Parathyroid adenoma (tissue), 2 donors: ENCODE measurements at regions not wholly inside any gene's neighbourhood (a gene's known extent, or its start where the extent isn't known, plus 50 kb on each side); places are given as distances from the start of the nearest gene placed in this dataset.
"Not testable (repeated sequence)": the region's sequence is repeated elsewhere in the genome, so short reads cannot be mapped to it uniquely, and the experiment has no call there.

Source experiments
- H2AFZ ChIP-seq: fragments of 300-600 bp; sonication (generic); one replicate; pipeline ENCODE4 v1.7.0; 2017; ENCODE audit warnings: antibody characterized with exemption, mild to moderate bottlenecking
- H3K27ac ChIP-seq: fragments of 300-600 bp; sonication (generic); one replicate; pipeline ENCODE4 v1.7.0; 2017
- H3K27me3 ChIP-seq: fragments of 300-600 bp; sonication (generic); one replicate; pipeline ENCODE4 v1.7.0; 2017; ENCODE audit warnings: low read length; ENCODE audit not compliant: control insufficient read depth, insufficient read depth
- H3K36me3 ChIP-seq: fragments of 300-600 bp; sonication (generic); one replicate; pipeline ENCODE4 v1.7.0; 2017; ENCODE audit warnings: low read length; ENCODE audit not compliant: control insufficient read depth, insufficient read depth
- H3K4me1 ChIP-seq: fragments of 300-600 bp; sonication (generic); one replicate; pipeline ENCODE4 v1.7.0; 2017; ENCODE audit warnings: control low read depth
- H3K4me2 ChIP-seq: fragments of 300-600 bp; sonication (generic); one replicate; pipeline ENCODE4 v1.7.0; 2017; ENCODE audit warnings: low read length
- H3K4me3 ChIP-seq: fragments of 300-600 bp; sonication (generic); one replicate; pipeline ENCODE4 v1.7.0; 2017; ENCODE audit warnings: low read depth, low read length
- H3K79me2 ChIP-seq: fragments of 300-600 bp; sonication (generic); one replicate; pipeline ENCODE4 v1.7.0; 2017; ENCODE audit warnings: control low read depth
- H3K9ac ChIP-seq: fragments of 300-600 bp; sonication (generic); one replicate; pipeline ENCODE4 v1.7.0; 2017; ENCODE audit warnings: mild to moderate bottlenecking
- H3K9me3 ChIP-seq: fragments of 300-600 bp; sonication (generic); one replicate; pipeline ENCODE4 v1.7.0; 2017; ENCODE audit warnings: low read length; ENCODE audit not compliant: control insufficient read depth
- TF ChIP-seq, protein P1 (sequence below): fragments of 300-600 bp; sonication (generic); IDR thresholded peaks from one replicate; pipeline ENCODE4 v1.7.0; 2017; ENCODE audit warnings: antibody characterized with exemption, mild to moderate bottlenecking
- donor health status: primary hyperparathyroidism.

DNA sequence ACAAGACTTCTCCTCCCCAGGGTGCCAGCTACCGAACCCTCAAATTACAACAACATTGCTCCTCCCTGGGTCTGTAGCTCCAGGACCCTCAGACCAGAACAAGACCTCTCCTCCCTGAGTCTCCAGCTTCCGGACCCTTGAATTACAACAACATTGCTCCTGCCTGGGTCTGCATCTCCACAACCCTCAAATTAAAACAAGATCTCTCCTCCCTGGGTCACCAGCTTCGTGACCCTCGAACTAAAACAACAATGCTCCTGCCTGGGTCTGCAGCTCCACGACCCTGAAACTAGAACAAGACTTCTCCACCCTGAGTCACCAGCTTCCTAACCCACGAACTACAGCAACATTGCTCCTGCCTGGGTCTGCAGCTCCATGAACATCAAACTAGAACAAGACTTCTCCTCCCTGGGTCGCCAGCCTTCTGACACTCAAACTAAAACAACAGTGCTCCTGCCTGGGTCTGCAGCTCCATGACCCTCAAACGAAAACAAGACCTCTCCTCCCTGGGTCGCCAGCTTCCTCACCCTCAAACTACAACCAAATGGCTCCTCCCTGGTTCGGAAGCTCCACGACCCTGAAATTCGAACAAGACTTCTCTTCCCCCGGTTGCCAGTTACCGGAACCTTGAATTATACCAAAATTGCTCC is 324.5 kb downstream of the PREX1 start:
- TF ChIP-seq, protein P1, sequence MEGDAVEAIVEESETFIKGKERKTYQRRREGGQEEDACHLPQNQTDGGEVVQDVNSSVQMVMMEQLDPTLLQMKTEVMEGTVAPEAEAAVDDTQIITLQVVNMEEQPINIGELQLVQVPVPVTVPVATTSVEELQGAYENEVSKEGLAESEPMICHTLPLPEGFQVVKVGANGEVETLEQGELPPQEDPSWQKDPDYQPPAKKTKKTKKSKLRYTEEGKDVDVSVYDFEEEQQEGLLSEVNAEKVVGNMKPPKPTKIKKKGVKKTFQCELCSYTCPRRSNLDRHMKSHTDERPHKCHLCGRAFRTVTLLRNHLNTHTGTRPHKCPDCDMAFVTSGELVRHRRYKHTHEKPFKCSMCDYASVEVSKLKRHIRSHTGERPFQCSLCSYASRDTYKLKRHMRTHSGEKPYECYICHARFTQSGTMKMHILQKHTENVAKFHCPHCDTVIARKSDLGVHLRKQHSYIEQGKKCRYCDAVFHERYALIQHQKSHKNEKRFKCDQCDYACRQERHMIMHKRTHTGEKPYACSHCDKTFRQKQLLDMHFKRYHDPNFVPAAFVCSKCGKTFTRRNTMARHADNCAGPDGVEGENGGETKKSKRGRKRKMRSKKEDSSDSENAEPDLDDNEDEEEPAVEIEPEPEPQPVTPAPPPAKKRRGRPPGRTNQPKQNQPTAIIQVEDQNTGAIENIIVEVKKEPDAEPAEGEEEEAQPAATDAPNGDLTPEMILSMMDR, result no peak
- Histone ChIP-seq H2AFZ (no peak overlapping the region), H3K27me3 (no peaks in the 10 kb centered on the region), H3K79me2 (no peaks in the 10 kb centered on the region), H3K4me3 (no peak overlapping the region), H3K36me3 (no peaks in the 10 kb centered on the region), H3K4me1 (no peaks in the 10 kb centered on the region), H3K9me3 (no peaks in the 10 kb centered on the region), H3K9ac (no peak overlapping the region), H3K4me2 (no peak overlapping the region), H3K27ac (no peak overlapping the region)

DNA sequence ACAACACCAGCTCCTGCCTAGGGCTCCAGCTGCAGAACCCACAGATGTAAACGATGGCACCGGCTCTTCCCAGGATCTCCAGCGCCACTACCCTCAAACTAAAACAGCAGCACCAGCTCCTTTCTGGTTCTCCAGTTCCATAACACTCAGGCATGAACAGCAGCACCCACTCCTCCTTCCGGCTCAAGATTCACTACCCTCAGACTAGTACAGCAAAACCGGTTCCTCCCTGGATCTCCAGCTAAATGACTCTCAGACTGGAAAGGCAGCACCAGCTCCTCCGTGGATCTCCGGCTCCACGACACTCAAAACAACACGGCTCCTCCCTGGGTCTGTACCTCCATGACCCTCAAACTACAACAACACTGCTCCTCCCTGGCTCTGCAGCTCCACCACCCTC is 325.0 kb downstream of the PREX1 start:
- Histone ChIP-seq H3K9ac (no peak overlapping the region), H3K27ac (no peak overlapping the region), H3K4me1 (no peaks in the 10 kb centered on the region), H3K4me2 (no peak overlapping the region), H2AFZ (no peak overlapping the region), H3K79me2 (no peaks in the 10 kb centered on the region), H3K36me3 (no peaks in the 10 kb centered on the region), H3K4me3 (no peak overlapping the region), H3K9me3 (no peaks in the 10 kb centered on the region), H3K27me3 (no peaks in the 10 kb centered on the region)
- TF ChIP-seq, protein P1, result no peak

DNA sequence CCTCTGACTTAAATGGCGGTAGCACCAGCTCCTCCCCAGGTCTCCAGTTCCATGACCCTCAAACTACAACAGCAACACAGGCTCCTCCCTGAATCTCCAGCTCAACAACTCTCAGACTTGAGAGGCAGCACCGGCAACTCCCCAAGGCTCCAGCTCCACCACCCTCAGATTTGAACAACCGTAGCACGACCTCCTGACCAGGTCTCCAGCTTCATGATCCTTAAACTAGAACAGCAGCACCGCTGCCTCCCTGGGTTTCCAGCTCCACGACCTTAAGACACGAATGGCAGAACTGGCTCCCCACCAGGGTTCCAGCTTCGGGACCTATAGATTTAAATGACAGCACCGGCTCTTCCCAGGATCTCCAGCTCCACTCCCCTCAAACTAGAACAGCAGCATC is 325.8 kb downstream of the PREX1 start:
- H3K4me3 ChIP-seq, result no peak overlapping the region
- H3K27ac ChIP-seq, result no peak overlapping the region
- no peak overlapping the region for H3K9ac ChIP-seq
- TF ChIP-seq, protein P1, result no peak
- no peaks in the 10 kb centered on the region for H3K36me3 ChIP-seq
- no peak overlapping the region for H2AFZ ChIP-seq
- H3K79me2 ChIP-seq, result no peaks in the 10 kb centered on the region
- H3K27me3 ChIP-seq, result no peaks in the 10 kb centered on the region
- H3K4me1 ChIP-seq, result no peaks in the 10 kb centered on the region
- H3K9me3 ChIP-seq, result no peaks in the 10 kb centered on the region
- H3K4me2 ChIP-seq, result no peak overlapping the region

DNA sequence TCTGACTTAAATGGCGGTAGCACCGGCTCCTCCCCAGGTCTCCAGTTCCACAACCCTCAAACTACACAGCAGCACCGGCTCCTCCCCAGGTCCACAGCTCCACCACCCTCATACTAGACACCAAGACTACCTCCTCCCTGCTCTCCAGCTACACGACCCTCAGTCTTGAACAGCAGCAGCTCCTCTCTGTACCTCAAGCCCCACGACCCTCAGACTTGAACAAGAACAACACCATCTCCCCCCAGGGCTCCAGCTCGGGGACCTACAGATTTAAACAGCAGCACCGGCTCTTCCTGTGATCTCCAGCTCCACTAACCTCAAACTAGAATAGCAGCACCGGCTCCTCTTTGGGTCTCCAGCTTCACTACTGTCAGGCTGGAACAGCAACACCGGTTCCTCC is 326.9 kb downstream of the PREX1 start:
- H3K9me3 ChIP-seq, H2AFZ ChIP-seq: not testable (repeated sequence)

DNA sequence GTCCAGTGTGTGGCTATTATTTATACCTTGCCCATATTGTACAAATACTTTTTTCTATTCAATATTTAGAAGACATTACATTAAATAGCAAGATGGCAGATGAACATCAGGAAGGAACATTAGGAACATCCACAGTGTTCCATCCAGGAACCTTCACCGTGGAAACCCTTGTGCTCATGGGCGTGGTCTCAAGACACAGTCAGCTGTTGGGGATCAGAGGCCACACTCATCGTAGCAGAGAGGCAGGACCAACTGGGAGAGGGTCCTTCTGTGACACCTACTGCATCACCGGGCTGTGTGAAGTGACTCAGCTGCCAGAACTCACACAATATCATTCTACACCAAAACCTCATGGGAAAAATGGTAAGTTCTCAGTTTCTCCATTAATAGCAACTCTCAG is 328.9 kb downstream of the PREX1 start:
- H3K4me3 ChIP-seq, H3K27me3 ChIP-seq, H3K9me3 ChIP-seq, H3K36me3 ChIP-seq, H3K9ac ChIP-seq, H3K27ac ChIP-seq, H3K79me2 ChIP-seq, H2AFZ ChIP-seq, H3K4me1 ChIP-seq, H3K4me2 ChIP-seq: not testable (repeated sequence)

More for the DNA sequence above, 326.9 kb downstream of the PREX1 start:
- H3K9ac ChIP-seq, H3K4me1 ChIP-seq, H3K36me3 ChIP-seq, H3K27ac ChIP-seq, H3K79me2 ChIP-seq, H3K4me2 ChIP-seq, H3K4me3 ChIP-seq, H3K27me3 ChIP-seq: not testable (repeated sequence)

DNA sequence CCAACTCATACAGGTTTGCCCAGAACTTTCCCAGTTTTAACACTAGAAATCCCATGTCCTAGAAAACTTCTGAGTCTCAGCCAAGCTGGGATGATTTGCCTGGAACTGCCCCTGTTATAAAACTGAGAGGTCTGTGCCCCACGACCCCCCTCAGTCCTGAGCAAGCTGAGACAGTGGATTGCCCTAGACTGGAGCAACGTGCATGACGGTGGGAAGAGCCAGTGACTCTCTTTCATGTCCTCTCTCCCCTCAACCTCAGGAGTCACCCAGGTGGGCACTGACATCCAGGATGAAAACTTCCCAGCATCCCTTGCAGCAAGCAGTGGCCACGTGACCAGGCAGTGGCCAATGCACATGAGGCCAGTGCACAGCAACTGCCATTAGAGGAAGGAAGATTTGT is 329.7 kb downstream of the PREX1 start:
- not testable (repeated sequence) for H3K79me2 ChIP-seq, H3K9ac ChIP-seq, H3K36me3 ChIP-seq, H2AFZ ChIP-seq, H3K9me3 ChIP-seq, H3K4me2 ChIP-seq, H3K4me1 ChIP-seq, H3K27me3 ChIP-seq, H3K4me3 ChIP-seq, H3K27ac ChIP-seq
